IMR-90 (cell line): ENCODE measurements at regions not wholly inside any gene's neighbourhood (a gene's known extent, or its start where the extent isn't known, plus 50 kb on each side); places are given as distances from the start of the nearest gene placed in this dataset.

Source experiments
- ATAC-seq: fragments of 200-7000 bp; cut with Tn5 transposase; 2 replicates; pipeline ENCODE4 v1.9.1; 2020; ENCODE audit warnings: low read depth, mild to moderate bottlenecking, moderate library complexity
- BruUV-seq: library from RNA; stranded (reverse); fragments of 400-500 nt; replicated peaks from 2 replicates; lab custom pipeline; 2021; lab: Mats Ljungman, UMichigan
- CTCF ChIA-PET: fragments of 300-600 bp; formaldehyde crosslinking; extraction: SDS; loops from one replicate; lab custom pipeline; 2021; ENCODE audit warnings: antibody characterized with exemption; lab: Yijun Ruan, JAX
- POLR2A ChIA-PET: fragments of 300-600 bp; sonication (Branson Sonifier 250); formaldehyde crosslinking; loops from one replicate; lab custom pipeline; 2022; ENCODE audit warnings: antibody characterized with exemption; ENCODE audit not compliant: unreplicated experiment; lab: Charles Lee
- DNase-seq: peaks from one replicate; pipeline ENCODE4 v3.0.0; 2013
- H2AFZ ChIP-seq: replicated peaks from 2 replicates; pipeline ENCODE3; 2013; ENCODE audit warnings: low read length, mild to moderate bottlenecking; ENCODE audit not compliant: poor library complexity
- H2AK5ac ChIP-seq: 2 replicates; pipeline ENCODE4 v1.6.1; 2013; ENCODE audit warnings: low read depth, low read length, inconsistent platforms
- H2AK9ac ChIP-seq: replicated peaks from 2 replicates; pipeline ENCODE3; 2013; ENCODE audit warnings: mild to moderate bottlenecking, low read depth, low read length, moderate library complexity; ENCODE audit not compliant: poor library complexity
- H2BK120ac ChIP-seq: 2 replicates; pipeline ENCODE4 v1.6.1; 2013; ENCODE audit warnings: low read depth, low read length, inconsistent platforms
- H2BK15ac ChIP-seq: 3 replicates; pipeline ENCODE4 v1.6.1; 2013; ENCODE audit warnings: low read depth, low read length, inconsistent platforms
- H2BK20ac ChIP-seq: 2 replicates; pipeline ENCODE4 v1.6.1; 2013; ENCODE audit warnings: low read depth, mild to moderate bottlenecking, inconsistent platforms, low read length, moderate library complexity
- H2BK5ac ChIP-seq: 2 replicates; pipeline ENCODE4 v1.6.1; 2013; ENCODE audit warnings: mild to moderate bottlenecking, low read depth, low read length, inconsistent platforms; ENCODE audit not compliant: poor library complexity, severe bottlenecking
- H3K14ac ChIP-seq: replicated peaks from 2 replicates; pipeline ENCODE4 v1.6.1; 2013; ENCODE audit warnings: low read depth, low read length, inconsistent platforms
- H3K18ac ChIP-seq: 2 replicates; pipeline ENCODE4 v1.6.1; 2013; ENCODE audit warnings: low read depth, low read length, control low read depth
- H3K23ac ChIP-seq: 2 replicates; pipeline ENCODE4 v1.6.1; 2013; ENCODE audit warnings: low read depth, low read length, inconsistent platforms
- H3K27ac ChIP-seq: 2 replicates; pipeline ENCODE4 v1.5.1; 2013; ENCODE audit warnings: mild to moderate bottlenecking, control low read depth, low read length; ENCODE audit not compliant: insufficient read depth
- H3K27me3 ChIP-seq: 2 replicates; pipeline ENCODE4 v1.6.1; 2013; ENCODE audit warnings: low read length; ENCODE audit not compliant: control insufficient read depth, insufficient read depth
- H3K36me3 ChIP-seq: 2 replicates; pipeline ENCODE4 v1.6.1; 2013; ENCODE audit warnings: low read length, mixed read lengths; ENCODE audit not compliant: control insufficient read depth, insufficient read depth
- H3K4ac ChIP-seq: 2 replicates; pipeline ENCODE4 v1.6.1; 2013; ENCODE audit warnings: low read depth, low read length, inconsistent platforms
- H3K4me1 ChIP-seq: 2 replicates; pipeline ENCODE4 v1.6.1; 2013; ENCODE audit warnings: low read length, mixed read lengths; ENCODE audit not compliant: control insufficient read depth, insufficient read depth
- H3K4me2 ChIP-seq: 2 replicates; pipeline ENCODE4 v1.6.1; 2013; ENCODE audit warnings: low read depth, mild to moderate bottlenecking, control low read depth, low read length, moderate library complexity
- H3K4me3 ChIP-seq: 2 replicates; pipeline ENCODE4 v1.5.1; 2013; ENCODE audit warnings: low read depth, mild to moderate bottlenecking, control low read depth, low read length, moderate library complexity; ENCODE audit not compliant: insufficient read depth
- H3K56ac ChIP-seq: 2 replicates; pipeline ENCODE4 v1.6.1; 2013; ENCODE audit warnings: low read length, inconsistent platforms; ENCODE audit not compliant: insufficient read depth; ENCODE audit errors: extremely low read depth
- H3K79me1 ChIP-seq, 2 experiments: 2 replicates each; pipeline ENCODE4 v1.6.1; 2013; ENCODE audit warnings: low read length in 2 of 2, inconsistent platforms in 1 of 2, low read depth in 1 of 2
- H3K9ac ChIP-seq: 2 replicates; pipeline ENCODE4 v1.6.1; 2013; ENCODE audit warnings: low read depth, low read length, control low read depth
- H3K9me1 ChIP-seq: 2 replicates; pipeline ENCODE4 v1.6.1; 2013; ENCODE audit warnings: low read length, inconsistent platforms; ENCODE audit not compliant: insufficient read depth
- H3K9me3 ChIP-seq: 2 replicates; pipeline ENCODE4 v1.6.1; 2013; ENCODE audit warnings: low read length; ENCODE audit not compliant: control insufficient read depth, insufficient read depth
- H4K20me1 ChIP-seq: 2 replicates; pipeline ENCODE4 v1.6.1; 2013; ENCODE audit warnings: low read length, inconsistent platforms; ENCODE audit not compliant: insufficient read depth
- H4K5ac ChIP-seq: 2 replicates; pipeline ENCODE4 v1.6.1; 2013; ENCODE audit warnings: mild to moderate bottlenecking, low read depth, low read length, control low read depth
- H4K8ac ChIP-seq, 2 experiments: 2 replicates each; pipeline ENCODE4 v1.6.1; 2013; ENCODE audit warnings: low read depth in 2 of 2, low read length in 2 of 2, control low read depth in 1 of 2, inconsistent platforms in 1 of 2
- H4K91ac ChIP-seq: 2 replicates; pipeline ENCODE4 v1.6.1; 2013; ENCODE audit warnings: low read depth, low read length, inconsistent platforms; ENCODE audit not compliant: insufficient read depth
- CHD1 ChIP-seq: IDR thresholded peaks from 2 replicates; pipeline ENCODE4 v1.6.1; 2012; ENCODE audit warnings: low read depth, low read length, improper control_type of control experiment
- CTCF ChIP-seq: conservative IDR thresholded peaks from 2 replicates; pipeline ENCODE4 v1.5.1; 2012; ENCODE audit warnings: mild to moderate bottlenecking, low read depth, low read length, improper control_type of control experiment
- ELK1 ChIP-seq: fragments of 150-350 bp; IDR thresholded peaks from 2 replicates; pipeline ENCODE4 v1.6.1; 2016; ENCODE audit warnings: low read depth, mild to moderate bottlenecking, low read length, moderate library complexity, borderline replicate concordance
- FOS ChIP-seq: fragments of 150-350 bp; IDR thresholded peaks from 2 replicates; pipeline ENCODE4 v1.6.1; 2016; ENCODE audit warnings: low read depth, low read length
- MAFK ChIP-seq: IDR thresholded peaks from 2 replicates; pipeline ENCODE4 v1.6.1; 2012; ENCODE audit warnings: low read depth, low read length, improper control_type of control experiment
- MAZ ChIP-seq: IDR thresholded peaks from 2 replicates; pipeline ENCODE4 v1.6.1; 2012; ENCODE audit warnings: low read depth, mild to moderate bottlenecking, low read length, improper control_type of control experiment, moderate library complexity, borderline replicate concordance
- MXI1 ChIP-seq: IDR thresholded peaks from 2 replicates; pipeline ENCODE4 v1.6.1; 2012; ENCODE audit warnings: low read depth, mild to moderate bottlenecking, low read length, moderate library complexity, borderline replicate concordance
- NFE2L2 ChIP-seq: fragments of 150-350 bp; IDR thresholded peaks from 2 replicates; pipeline ENCODE4 v1.6.1; 2016; ENCODE audit warnings: low read depth, mild to moderate bottlenecking, low read length
- POLR2A ChIP-seq: IDR thresholded peaks from 2 replicates; pipeline ENCODE4 v1.6.1; 2012; ENCODE audit warnings: mild to moderate bottlenecking, low read depth, low read length
- RAD21 ChIP-seq: IDR thresholded peaks from 2 replicates; pipeline ENCODE4 v1.6.1; 2012; ENCODE audit warnings: low read length, improper control_type of control experiment
- RCOR1 ChIP-seq: IDR thresholded peaks from 2 replicates; pipeline ENCODE4 v1.6.1; 2012; ENCODE audit warnings: mild to moderate bottlenecking, low read length, improper control_type of control experiment; ENCODE audit not compliant: insufficient replicate concordance
- RFX5 ChIP-seq: IDR thresholded peaks from 2 replicates; pipeline ENCODE4 v1.8.0; 2012; ENCODE audit warnings: low read depth, mild to moderate bottlenecking, low read length, moderate library complexity
- SMC3 ChIP-seq: fragments of 150-350 bp; IDR thresholded peaks from 2 replicates; pipeline ENCODE4 v1.6.1; 2016; ENCODE audit warnings: low read depth, mild to moderate bottlenecking, antibody characterized with exemption, low read length, moderate library complexity
- USF2 ChIP-seq: fragments of 150-350 bp; IDR thresholded peaks from 2 replicates; pipeline ENCODE4 v1.6.1; 2017; ENCODE audit warnings: mild to moderate bottlenecking, antibody characterized with exemption, low read length, low read depth
- WGBS, 2 experiments: methylation state at CpG; one replicate each; pipeline versions ENCODE4 v1.1.5 to v1.1.7; 2013; ENCODE audit warnings: missing lambda C conversion rate in 2 of 2; ENCODE audit not compliant: insufficient read length in 1 of 2; ENCODE audit errors: extremely low coverage in 2 of 2; 5-methylcytosine and 5-hydroxymethylcytosine counted together
- dilution Hi-C: fragments of 300-500 bp; cut with HindIII; formaldehyde crosslinking; loops from one replicate; pipeline ENCODE4 v1.14.3; 2018; ENCODE audit warnings: low sequenced_read_pairs; ENCODE audit not compliant: unreplicated experiment
- in situ Hi-C: fragments of 300-500 bp; cut with MboI; formaldehyde crosslinking; loops from 3 replicates; pipeline ENCODE4 v1.14.3; 2019; ENCODE audit warnings: low sequenced_read_pairs, inconsistent platforms, mixed read lengths
- intact Hi-C: fragments of 100-400 bp; cut with micrococcal nuclease; formaldehyde crosslinking; loops from 2 replicates; pipeline ENCODE4 v1.10.0; 2022

GRCh38 chr3:102081572-102082289 is 232.4 kb downstream of the NFKBIZ start:
- no peak overlapping the region for H4K5ac ChIP-seq
- CTCF ChIA-PET = no interaction called here
- no peak overlapping the region for H2BK5ac ChIP-seq
- H3K9me3 ChIP-seq = no peaks in the 10 kb centered on the region
- 80% methylated on average over 1 of the region's 3 CpGs; no CpG with 5 or more reads in 1 of the 2 experiments for WGBS, 2 experiments
- H3K14ac ChIP-seq = no peak overlapping the region
- no peak overlapping the region for H4K91ac ChIP-seq
- in situ Hi-C loops (no loop called here), intact Hi-C loops (no loop called here), dilution Hi-C loops (no loop called here)
- H3K36me3 ChIP-seq = no peaks in the 10 kb centered on the region
- no peak overlapping the region for H2BK20ac ChIP-seq
- no peak overlapping the region for H3K27ac ChIP-seq
- TF ChIP-seq NFE2L2 (no peak), SMC3 (no peak), RFX5 (no peak), ELK1 (no peak), MXI1 (no peak), RAD21 (no peak), RCOR1 (no peak), FOS (no peak), CTCF (no peak), USF2 (no peak), MAFK (no peak), POLR2A (no peak), CHD1 (no peak), MAZ (no peak)
- POLR2A ChIA-PET = no interaction called here
- peaks cover 7% of the 10 kb centered on the region for H3K4me1 ChIP-seq
- no peaks in the 10 kb centered on the region for H3K9me1 ChIP-seq
- DNase-seq = no peak
- no peak for ATAC-seq
- H2AK9ac ChIP-seq = no peak overlapping the region
- H2AFZ ChIP-seq = no peak overlapping the region
- H4K20me1 ChIP-seq = no peaks in the 10 kb centered on the region
- no peak overlapping the region for H3K9ac ChIP-seq
- no TSS peak for BruUV-seq
- no peak overlapping the region for H3K4me2 ChIP-seq
- no peak overlapping the region for H2AK5ac ChIP-seq
- no peak overlapping the region for H4K8ac ChIP-seq
- H3K56ac ChIP-seq = no peak overlapping the region
- H2BK120ac ChIP-seq = no peak overlapping the region
- no peak overlapping the region for H3K23ac ChIP-seq
- H3K27me3 ChIP-seq = no peaks in the 10 kb centered on the region
- H3K79me1 ChIP-seq = no peaks in the 10 kb centered on the region
- H3K18ac ChIP-seq = no peak overlapping the region
- no peak overlapping the region for H3K4me3 ChIP-seq
- no peak overlapping the region for H2BK15ac ChIP-seq
- no peak overlapping the region for H3K4ac ChIP-seq
